LNCAP (cell line): ENCODE measurements at regions not wholly inside any gene's neighbourhood (a gene's known extent, or its start where the extent isn't known, plus 50 kb on each side); places are given as distances from the start of the nearest gene placed in this dataset.

Experiments
- CTCF ChIP-seq: fragments of 450-650 bp; IDR thresholded peaks from 2 replicates; pipeline ENCODE4 v1.5.1; 2017; ENCODE audit warnings: mild to moderate bottlenecking

GRCh38 chrX:91500499-91500898 is 65.9 kb downstream of the PABPC5 start:
- 0 out of 2 replicates have a peak, but pooled peaks have one; percentile 14 for TF ChIP-seq CTCF
